GM21723 (cell line): ENCODE measurements at regions not wholly inside any gene's neighbourhood (a gene's known extent, or its start where the extent isn't known, plus 50 kb on each side); places are given as distances from the start of the nearest gene placed in this dataset.

Source experiments
- ATAC-seq: cut with Tn5 transposase; IDR thresholded peaks from one replicate; pipeline ENCODE4 v1.9.1; 2021; ENCODE audit warnings: mild to moderate bottlenecking, moderate library complexity; ENCODE audit not compliant: unreplicated experiment

DNA sequence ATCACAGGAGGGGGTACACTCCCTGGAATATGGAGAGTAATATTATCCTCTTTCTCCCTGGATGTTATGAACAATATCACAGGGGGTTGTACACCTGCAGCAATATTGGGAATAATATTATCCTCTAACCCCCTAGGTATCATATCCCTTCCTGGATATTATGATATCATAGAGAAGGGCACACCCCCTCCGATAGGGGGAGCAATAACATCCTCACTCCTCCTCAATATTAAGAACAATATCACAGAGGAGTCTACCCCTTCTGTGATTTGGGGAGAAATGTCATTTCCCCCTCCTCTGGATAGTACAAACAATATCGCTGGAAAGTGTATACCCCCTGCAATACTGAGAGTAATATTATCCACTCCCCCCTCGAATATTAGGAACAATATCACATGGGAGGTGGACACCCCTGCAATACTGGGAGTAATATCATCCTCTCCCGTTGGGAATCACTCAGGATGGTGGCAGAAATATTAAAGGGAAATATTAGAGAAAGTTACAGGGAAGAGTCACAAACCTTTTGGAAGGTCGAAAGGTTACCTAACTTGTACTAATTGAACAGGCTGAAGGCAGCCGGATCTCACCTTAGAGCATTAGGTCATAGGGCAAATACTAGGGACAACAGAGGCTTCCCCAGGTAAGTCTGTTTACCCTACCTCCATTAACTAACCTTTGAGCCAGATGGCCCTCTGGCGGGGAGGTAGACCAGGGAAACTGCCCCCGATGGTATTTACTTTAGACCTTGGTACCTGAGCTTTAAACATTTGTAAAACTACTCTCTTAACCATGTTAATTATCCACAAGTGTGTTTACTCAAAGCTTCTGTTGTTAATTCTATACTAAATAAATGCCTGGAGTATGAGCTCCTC is 57.5 kb upstream of the FREM1 start:
- no peak for ATAC-seq

DNA sequence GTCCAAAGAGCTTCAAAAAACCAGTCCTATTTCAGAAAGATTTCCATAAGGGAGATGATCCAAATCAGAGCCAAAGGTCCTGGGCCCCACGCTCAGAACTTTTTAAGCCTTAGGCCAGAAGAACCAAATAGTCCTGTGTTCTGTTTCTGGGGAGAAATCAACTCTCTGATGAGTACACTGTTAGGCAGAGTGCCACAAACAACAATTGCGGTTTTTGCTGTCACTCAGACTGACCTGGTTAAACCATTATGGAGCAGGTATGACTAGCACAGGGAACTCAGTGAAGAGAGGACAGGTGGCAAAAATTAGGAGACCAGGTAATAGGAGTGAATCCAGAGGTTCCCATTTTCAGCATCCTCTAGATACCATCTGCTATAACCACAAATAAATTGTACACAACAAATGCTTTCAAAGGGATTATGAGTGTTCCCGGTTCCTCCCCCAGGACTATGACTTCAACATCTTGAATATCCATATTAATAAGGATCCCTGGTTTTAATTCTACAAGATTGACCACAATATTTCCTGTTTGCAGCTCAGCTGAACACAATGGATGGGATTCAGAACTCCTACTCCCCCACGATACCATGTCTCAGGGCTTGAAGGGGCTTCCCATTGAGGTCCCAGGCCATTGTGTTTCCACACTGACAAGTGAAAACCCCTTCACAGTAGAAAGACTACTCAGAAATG is 52.1 kb upstream of the FREM1 start:
- no peak for ATAC-seq

DNA sequence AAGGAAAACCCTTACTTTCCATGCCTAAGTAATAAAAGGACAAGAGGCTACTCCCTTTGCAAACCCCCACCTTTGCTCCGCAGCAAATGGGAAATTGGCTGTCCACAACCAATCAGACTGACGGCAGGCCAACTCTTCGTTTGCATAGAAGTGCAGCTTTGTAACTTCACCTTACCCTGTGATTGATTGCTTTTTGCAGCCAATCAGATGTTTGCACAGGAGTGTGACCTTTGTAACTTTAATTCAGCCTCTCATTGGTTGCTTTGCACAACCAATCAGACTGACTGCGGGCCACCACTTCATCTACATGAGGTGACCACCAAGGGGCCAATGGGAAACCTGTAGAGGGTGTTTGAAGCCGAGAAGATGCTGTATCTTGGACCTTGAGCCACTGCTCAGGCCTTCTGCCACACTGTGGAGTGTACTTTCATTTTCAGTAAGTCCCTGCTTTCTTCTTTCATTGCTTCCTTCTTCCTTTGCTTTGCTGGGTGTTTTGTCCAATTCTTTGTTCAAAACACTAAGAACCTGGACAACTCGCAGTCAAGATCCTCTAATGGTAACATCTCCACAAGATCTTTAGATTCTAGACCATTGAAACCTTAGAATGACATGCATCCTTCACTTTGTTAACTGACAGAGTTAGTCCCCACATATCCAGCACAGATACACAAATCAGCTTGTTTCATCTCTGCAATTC is 51.3 kb upstream of the FREM1 start:
- no peak for ATAC-seq

DNA sequence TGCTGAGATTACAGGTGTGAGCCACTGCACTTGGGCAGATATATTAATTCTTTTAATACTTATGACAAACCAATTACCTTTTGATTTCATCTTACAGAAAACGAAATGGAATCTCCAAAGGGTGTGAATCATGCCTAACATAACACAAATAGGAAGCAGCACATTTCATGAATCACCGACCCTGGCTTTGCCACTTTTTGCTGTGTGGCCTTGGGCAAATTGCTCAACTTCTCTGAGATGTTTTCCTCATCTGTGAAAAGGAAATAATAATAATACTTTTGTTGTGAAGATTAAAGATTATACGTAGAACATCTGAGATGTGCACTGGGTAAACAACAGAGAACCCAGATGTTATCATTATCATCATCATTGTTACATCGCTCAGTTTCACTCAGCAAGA is 50.7 kb upstream of the FREM1 start:
- ATAC-seq = no peak
